ENCODE measurements at regions not wholly inside any gene's neighbourhood (a gene's known extent, or its start where the extent isn't known, plus 50 kb on each side); places are given as distances from the start of the nearest gene placed in this dataset.

DNA sequence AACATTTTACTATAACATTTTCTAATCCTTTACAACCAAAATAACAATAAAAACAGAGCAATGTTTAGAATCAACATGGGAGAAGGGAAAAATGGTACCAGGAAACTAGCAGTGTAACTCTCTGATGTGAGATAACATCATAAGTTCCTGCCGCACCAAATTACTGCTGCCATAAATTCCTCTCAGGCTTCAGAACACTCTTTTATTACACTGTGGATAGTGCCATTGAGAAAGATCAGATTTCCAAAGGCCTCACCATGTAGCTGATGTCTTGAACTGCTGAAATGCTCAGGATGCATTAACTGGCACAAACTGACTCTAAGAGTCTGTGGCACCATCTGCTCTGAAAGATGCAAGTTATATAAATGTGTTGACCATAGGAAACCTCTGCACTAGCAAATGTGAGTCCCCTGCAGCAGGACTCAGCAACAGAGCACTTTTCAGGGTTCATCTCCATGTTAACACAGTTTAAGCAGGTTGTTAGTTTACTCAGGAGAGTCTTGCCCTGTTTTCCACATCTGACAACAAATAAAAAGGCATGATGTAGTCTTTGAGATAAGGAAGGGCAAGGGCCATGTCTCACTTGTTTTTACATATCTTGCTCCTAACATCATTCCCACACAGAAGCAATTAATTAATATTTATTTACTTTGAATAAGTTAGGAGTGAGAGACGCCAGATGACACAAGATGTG lies 218.1 kb downstream of the CETN3 start:
- TF ChIP-seq, protein P1, sequence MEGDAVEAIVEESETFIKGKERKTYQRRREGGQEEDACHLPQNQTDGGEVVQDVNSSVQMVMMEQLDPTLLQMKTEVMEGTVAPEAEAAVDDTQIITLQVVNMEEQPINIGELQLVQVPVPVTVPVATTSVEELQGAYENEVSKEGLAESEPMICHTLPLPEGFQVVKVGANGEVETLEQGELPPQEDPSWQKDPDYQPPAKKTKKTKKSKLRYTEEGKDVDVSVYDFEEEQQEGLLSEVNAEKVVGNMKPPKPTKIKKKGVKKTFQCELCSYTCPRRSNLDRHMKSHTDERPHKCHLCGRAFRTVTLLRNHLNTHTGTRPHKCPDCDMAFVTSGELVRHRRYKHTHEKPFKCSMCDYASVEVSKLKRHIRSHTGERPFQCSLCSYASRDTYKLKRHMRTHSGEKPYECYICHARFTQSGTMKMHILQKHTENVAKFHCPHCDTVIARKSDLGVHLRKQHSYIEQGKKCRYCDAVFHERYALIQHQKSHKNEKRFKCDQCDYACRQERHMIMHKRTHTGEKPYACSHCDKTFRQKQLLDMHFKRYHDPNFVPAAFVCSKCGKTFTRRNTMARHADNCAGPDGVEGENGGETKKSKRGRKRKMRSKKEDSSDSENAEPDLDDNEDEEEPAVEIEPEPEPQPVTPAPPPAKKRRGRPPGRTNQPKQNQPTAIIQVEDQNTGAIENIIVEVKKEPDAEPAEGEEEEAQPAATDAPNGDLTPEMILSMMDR (IDR thresholded peaks at IDR 0.05; ENCODE audit: extremely low read depth in 1 of 2, insufficient read depth in 1 of 2, low read depth in 1 of 2, low read length in 2 of 2): no peak
- TF ChIP-seq POLR2A (IDR thresholded peaks at IDR 0.05; ENCODE audit: low read depth, low read length): no peak
- no peak for TF ChIP-seq EZH2 (IDR thresholded peaks at IDR 0.05; ENCODE audit: borderline replicate concordance, low read depth, low read length, severe bottlenecking)
- no peak for TF ChIP-seq POLR2AphosphoS5 (IDR thresholded peaks at IDR 0.05; ENCODE audit: insufficient read depth, low read depth, low read length)
- TF ChIP-seq JUN (IDR thresholded peaks at IDR 0.05; ENCODE audit: borderline replicate concordance, insufficient read depth, insufficient read length, low read depth): no peak
- TF ChIP-seq GATA2 (IDR thresholded peaks at IDR 0.05; ENCODE audit: insufficient read depth, insufficient read length, low read depth, low read length): no peak
- TF ChIP-seq, protein P2, sequence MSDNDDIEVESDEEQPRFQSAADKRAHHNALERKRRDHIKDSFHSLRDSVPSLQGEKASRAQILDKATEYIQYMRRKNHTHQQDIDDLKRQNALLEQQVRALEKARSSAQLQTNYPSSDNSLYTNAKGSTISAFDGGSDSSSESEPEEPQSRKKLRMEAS (IDR thresholded peaks at IDR 0.05; ENCODE audit: insufficient read depth, insufficient read length): no peak
- TF ChIP-seq FOS (IDR thresholded peaks at IDR 0.05; ENCODE audit: borderline replicate concordance, insufficient read depth, low read length): no peak
- TF ChIP-seq MYC (IDR thresholded peaks at IDR 0.05; ENCODE audit: low read depth, low read length): no peak
- ChIA-PET POLR2A (no interaction called here), CTCF (interaction anchor here (1.0 to 1.5 kb wide), 2 partner anchors 10 to 1464 kb away, joined by 3 to 5 read pairs; no protein-coding TSS in a partner anchor)
- no peaks in the 10 kb centered on the region for H3K27me3 ChIP-seq (ENCODE audit: control insufficient read depth in 2 of 2, insufficient read depth in 2 of 2, low read length in 2 of 2)
- H4K20me1 ChIP-seq (replicated peaks; ENCODE audit: control insufficient read depth, extremely low read depth, insufficient read depth, low read length): no peaks in the 10 kb centered on the region
- intact Hi-C loops (cut with micrococcal nuclease): no loop called here
- no peak overlapping the region for H2AFZ ChIP-seq (ENCODE audit: low read depth, low read length)
- H3K4me2 ChIP-seq (ENCODE audit: insufficient read depth, low read length): no peak overlapping the region
- H3K79me2 ChIP-seq (ENCODE audit: control insufficient read depth, insufficient read depth, low read length): no peaks in the 10 kb centered on the region
- no peak overlapping the region for H3K27ac ChIP-seq (ENCODE audit: insufficient read depth, low read depth, low read length)
- DNase-seq (ENCODE audit: low read depth, low spot score): no peak
- H3K9ac ChIP-seq (replicated peaks; ENCODE audit: extremely low read depth, insufficient read depth, low read length): no peak overlapping the region
- no peaks in the 10 kb centered on the region for H3K9me3 ChIP-seq (replicated peaks; ENCODE audit: control insufficient read depth, insufficient read depth, low read length)
- no TSS peak for BruUV-seq (replicated peaks)
- H3K4me1 ChIP-seq (ENCODE audit: control insufficient read depth, extremely low read depth, insufficient read depth, low read length): no peaks in the 10 kb centered on the region
- no peak for FAIRE-seq
- dilution Hi-C loops (cut with MboI; ENCODE audit: extremely low pct_ligation_motif_present, low sequenced_read_pairs): no loop called here
- no peaks in the 10 kb centered on the region for H3K9me1 ChIP-seq (replicated peaks; ENCODE audit: control insufficient read depth, extremely low read depth, insufficient read depth, low read length)
- no peak overlapping the region for H3K4me3 ChIP-seq (replicated peaks in 1 of 3; ENCODE audit: insufficient read depth in 1 of 3, low read depth in 1 of 3, low read length in 3 of 3)
- H3K36me3 ChIP-seq (ENCODE audit: control insufficient read depth in 2 of 2, extremely low read depth in 1 of 2, insufficient read depth in 2 of 2, low read length in 2 of 2): no peaks in the 10 kb centered on the region

Measured in endothelial cell of umbilical vein (primary cell).